ENCODE measurements at regions not wholly inside any gene's neighbourhood (a gene's known extent, or its start where the extent isn't known, plus 50 kb on each side); places are given as distances from the start of the nearest gene placed in this dataset.
"Not testable (repeated sequence)": the region's sequence is repeated elsewhere in the genome, so short reads cannot be mapped to it uniquely, and the experiment has no call there.

DNA sequence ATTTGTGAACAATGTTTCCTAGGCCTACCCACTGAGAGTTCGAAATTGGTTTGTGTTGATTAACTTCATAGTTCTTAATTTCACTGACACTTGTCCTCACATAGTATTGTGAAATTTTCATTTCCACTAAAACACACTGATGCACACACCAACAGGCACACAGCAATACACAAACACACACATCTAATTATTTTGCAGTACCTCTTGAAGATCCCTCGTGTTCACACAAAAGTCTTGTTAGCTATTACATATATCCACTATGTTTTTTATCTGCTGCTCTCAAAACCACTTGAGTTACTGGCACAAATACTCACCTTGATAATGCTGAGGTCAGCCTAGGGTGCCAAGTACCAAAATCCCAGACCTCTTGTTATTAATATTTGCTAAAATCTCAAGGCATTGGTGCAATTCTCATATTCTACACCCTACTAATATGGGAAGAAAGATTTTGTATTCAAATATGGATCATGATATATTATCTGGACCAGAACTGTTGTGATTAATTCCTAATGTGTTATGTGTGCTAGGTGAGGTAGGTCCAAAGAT lies 767.4 kb upstream of the CDH10 start:
- TF ChIP-seq, protein P1, sequence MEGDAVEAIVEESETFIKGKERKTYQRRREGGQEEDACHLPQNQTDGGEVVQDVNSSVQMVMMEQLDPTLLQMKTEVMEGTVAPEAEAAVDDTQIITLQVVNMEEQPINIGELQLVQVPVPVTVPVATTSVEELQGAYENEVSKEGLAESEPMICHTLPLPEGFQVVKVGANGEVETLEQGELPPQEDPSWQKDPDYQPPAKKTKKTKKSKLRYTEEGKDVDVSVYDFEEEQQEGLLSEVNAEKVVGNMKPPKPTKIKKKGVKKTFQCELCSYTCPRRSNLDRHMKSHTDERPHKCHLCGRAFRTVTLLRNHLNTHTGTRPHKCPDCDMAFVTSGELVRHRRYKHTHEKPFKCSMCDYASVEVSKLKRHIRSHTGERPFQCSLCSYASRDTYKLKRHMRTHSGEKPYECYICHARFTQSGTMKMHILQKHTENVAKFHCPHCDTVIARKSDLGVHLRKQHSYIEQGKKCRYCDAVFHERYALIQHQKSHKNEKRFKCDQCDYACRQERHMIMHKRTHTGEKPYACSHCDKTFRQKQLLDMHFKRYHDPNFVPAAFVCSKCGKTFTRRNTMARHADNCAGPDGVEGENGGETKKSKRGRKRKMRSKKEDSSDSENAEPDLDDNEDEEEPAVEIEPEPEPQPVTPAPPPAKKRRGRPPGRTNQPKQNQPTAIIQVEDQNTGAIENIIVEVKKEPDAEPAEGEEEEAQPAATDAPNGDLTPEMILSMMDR (IDR thresholded peaks at IDR 0.05; ENCODE audit: control insufficient read depth, extremely low read depth, insufficient read depth), result no peak
- no peak for DNase-seq (ENCODE audit: low read depth)
- H3K4me3 ChIP-seq (ENCODE audit: low read depth, low read length), result no peak overlapping the region

DNA sequence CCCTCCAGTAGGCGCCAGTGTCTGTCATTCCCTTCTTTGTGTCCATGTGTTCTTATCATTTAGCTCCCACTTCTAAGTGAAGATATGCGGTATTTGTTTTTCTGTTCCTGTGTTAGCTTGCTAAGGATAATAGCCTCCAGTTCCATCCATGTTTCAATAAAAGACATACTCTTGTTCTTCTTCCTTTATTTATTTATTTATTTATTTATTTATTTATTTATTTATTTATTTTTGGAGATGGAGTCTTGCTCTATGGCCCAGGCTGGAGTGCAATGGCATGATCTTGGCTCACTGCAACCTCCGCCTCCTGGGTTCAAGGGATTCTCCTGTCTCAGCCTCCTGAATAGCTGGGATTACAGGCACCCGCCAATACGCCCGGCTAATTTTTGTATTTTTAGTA lies 762.6 kb upstream of the CDH10 start:
- DNase-seq (ENCODE audit: low read depth); H3K4me3 ChIP-seq (ENCODE audit: low read depth, low read length): not testable (repeated sequence)

DNA sequence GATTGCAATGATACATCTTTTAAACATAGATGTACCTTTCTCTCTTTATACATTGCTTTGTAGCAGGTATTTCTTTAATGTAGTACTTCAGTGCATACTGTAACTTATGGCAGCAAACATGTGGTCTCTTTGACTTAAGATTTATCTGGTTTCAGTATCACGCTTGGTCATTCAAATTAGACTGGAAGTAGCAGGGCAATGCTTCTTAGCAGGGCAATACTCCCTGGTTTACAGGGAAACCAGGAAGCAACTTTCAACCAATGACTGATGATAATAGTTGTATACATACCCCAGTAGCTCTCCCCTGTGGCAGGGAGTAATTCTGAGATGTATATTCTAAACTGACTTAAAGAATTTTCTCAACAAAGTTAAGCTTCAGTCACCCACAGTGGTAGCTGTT lies 761.1 kb upstream of the CDH10 start:
- no peak overlapping the region for H3K4me3 ChIP-seq (ENCODE audit: low read depth, low read length)
- no peak for DNase-seq (ENCODE audit: low read depth)

DNA sequence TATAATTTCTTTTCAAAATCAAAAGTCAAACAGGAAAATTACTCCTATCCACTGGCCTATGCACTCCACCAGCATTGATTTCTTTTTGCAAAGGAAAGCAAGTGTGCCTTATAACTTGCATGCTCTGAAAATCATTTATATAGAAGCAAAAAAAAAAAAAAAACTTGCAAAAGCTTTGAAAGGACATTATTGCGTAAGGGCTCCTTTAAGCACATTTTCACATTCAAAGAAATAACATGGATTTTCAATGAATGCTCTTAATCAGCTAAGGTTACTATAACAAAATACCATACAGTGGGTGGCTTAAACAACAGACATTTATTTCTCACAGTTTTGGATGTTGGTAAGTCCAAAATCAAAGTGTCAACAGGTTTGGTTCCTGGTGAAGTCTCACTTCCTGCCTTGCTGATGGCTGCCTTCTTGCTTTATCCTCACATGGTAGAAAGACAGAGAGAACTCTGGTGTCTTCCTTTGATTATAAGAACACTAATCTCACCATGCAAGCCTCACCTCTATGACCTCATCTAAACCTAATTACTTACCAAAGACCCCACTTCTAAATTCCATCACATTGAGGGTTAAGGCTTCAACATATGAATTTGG lies 755.2 kb upstream of the CDH10 start:
- DNase-seq (ENCODE audit: low read depth), result no peak
- TF ChIP-seq, protein P1 (IDR thresholded peaks at IDR 0.05; ENCODE audit: control insufficient read depth, extremely low read depth, insufficient read depth), result no peak
- H3K4me3 ChIP-seq (ENCODE audit: low read depth, low read length), result no peak overlapping the region

More for the DNA sequence above, 761.1 kb upstream of the CDH10 start:
- TF ChIP-seq, protein P1 (IDR thresholded peaks at IDR 0.05; ENCODE audit: control insufficient read depth, extremely low read depth, insufficient read depth), result no peak

DNA sequence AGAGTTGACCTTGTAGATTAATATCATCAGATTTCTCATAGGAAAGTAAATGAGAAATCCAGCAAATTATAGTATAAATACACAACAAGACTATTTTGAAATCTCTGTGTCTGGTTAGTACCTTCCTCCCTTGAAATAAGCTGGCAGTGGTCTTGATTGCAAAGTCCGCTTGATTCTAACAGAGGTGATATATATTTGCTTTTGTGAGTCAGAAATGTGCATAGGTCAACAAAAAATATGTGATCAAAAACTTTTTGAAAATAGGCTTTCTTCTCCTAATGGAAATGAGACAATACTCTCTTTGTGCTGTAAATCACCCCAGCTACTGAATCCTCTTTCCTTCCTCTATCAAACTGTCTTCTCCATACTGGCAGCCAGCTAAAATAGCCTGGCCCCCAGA lies 749.2 kb upstream of the CDH10 start:
- H3K4me3 ChIP-seq (ENCODE audit: low read depth, low read length), result no peak overlapping the region
- DNase-seq (ENCODE audit: low read depth), result no peak
- TF ChIP-seq, protein P1 (IDR thresholded peaks at IDR 0.05; ENCODE audit: control insufficient read depth, extremely low read depth, insufficient read depth), result no peak

DNA sequence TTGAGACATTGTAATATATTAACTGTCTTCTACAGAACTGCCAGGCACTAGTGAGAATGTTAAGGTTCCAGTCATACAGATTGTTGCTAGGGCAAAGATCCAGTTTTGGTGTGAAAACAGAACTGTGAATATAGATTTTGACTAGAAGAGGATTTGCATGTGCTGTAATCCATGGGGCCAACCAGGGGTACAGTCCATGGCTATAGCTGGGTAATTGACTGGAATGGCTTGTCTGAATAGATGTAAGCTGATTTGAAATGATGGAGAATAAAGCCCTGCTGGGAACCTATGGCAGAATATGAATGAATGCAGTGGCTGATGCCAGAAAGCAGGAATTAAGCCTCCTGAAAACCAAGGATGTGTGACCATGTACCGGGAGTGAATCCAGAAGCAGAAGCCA lies 748.5 kb upstream of the CDH10 start:
- no peak overlapping the region for H3K4me3 ChIP-seq (ENCODE audit: low read depth, low read length)
- DNase-seq (ENCODE audit: low read depth), result no peak
- TF ChIP-seq, protein P1 (IDR thresholded peaks at IDR 0.05; ENCODE audit: control insufficient read depth, extremely low read depth, insufficient read depth), result no peak

DNA sequence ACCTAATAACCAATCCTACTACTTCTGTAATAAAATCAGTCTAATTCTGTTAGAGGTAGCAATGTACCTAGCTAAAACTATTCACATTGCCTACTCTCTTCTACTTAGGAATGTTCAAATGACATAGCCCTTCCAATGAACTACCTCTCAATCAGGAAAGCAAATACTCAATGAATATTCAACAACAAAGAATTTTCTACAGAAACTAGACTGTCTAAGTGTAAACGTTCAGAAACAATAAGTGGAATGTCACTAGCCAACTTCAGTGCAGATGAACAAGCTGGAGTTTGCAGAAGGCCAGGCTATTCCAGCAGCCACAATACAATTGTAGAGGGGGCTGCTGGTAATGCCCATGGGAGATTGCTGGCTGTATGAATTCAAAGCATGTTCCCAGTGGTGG lies 743.2 kb upstream of the CDH10 start:
- TF ChIP-seq, protein P1 (IDR thresholded peaks at IDR 0.05; ENCODE audit: control insufficient read depth, extremely low read depth, insufficient read depth), result no peak
- H3K4me3 ChIP-seq (ENCODE audit: low read depth, low read length), result no peak overlapping the region
- no peak for DNase-seq (ENCODE audit: low read depth)

Data from LNCaP clone FGC (cell line).